Activated B cell treated with CpG ODN at 0.5 μM for 24 hours (primary cell): ENCODE measurements at regions not wholly inside any gene's neighbourhood (a gene's known extent, or its start where the extent isn't known, plus 50 kb on each side); places are given as distances from the start of the nearest gene placed in this dataset.
"Not testable (repeated sequence)": the region's sequence is repeated elsewhere in the genome, so short reads cannot be mapped to it uniquely, and the experiment has no call there.

Experiments used
- ATAC-seq: fragments of 200-7000 bp; cut with Tn5 transposase; one replicate; pipeline ENCODE4 v1.10.0; 2021; ENCODE audit warnings: low read depth, mild to moderate bottlenecking, moderate library complexity
- CTCF ChIA-PET: fragments of 350-600 bp; sonication (Branson Sonifier 250); formaldehyde crosslinking; loops from one replicate; lab custom pipeline; 2021; ENCODE audit warnings: antibody characterized with exemption; lab: Charles Lee
- POLR2A ChIA-PET: fragments of 350-600 bp; sonication (Branson Sonifier 250); formaldehyde crosslinking; loops from one replicate; lab custom pipeline; 2021; ENCODE audit warnings: antibody characterized with exemption; lab: Charles Lee
- DNase-seq: peaks from one replicate; pipeline ENCODE4 v3.0.0; 2022
- H3K27ac Mint-ChIP-seq: one replicate; pipeline ENCODE4 v1.8.0; 2020; ENCODE audit warnings: mixed read lengths
- H3K27me3 Mint-ChIP-seq: one replicate; pipeline ENCODE4 v1.8.0; 2021; ENCODE audit warnings: mixed read lengths
- H3K36me3 Mint-ChIP-seq: one replicate; pipeline ENCODE4 v1.8.0; 2021; ENCODE audit warnings: low read depth, mixed read lengths
- H3K4me1 Mint-ChIP-seq: one replicate; pipeline ENCODE4 v1.8.0; 2021; ENCODE audit warnings: mixed read lengths
- H3K4me3 Mint-ChIP-seq: one replicate; pipeline ENCODE4 v1.8.0; 2020; ENCODE audit warnings: mild to moderate bottlenecking, mixed read lengths
- H3K9me3 Mint-ChIP-seq: one replicate; pipeline ENCODE4 v1.8.0; 2020; ENCODE audit warnings: mixed read lengths
- CTCF ChIP-seq: fragments of 200-600 bp; IDR thresholded peaks from one replicate; pipeline ENCODE4 v1.8.0; 2022; ENCODE audit warnings: antibody characterized with exemption, mild to moderate bottlenecking
- intact Hi-C: fragments of 100-400 bp; cut with micrococcal nuclease; formaldehyde crosslinking; loops from one replicate; pipeline ENCODE4 v1.15.1; 2024

GRCh38 chr6:125618629-125619028 lies 130.8 kb upstream of the HEY2 start:
- no peaks in the 10 kb centered on the region for H3K9me3 Mint-ChIP-seq
- H3K4me3 Mint-ChIP-seq: no peak overlapping the region
- POLR2A ChIA-PET: no interaction called here
- no peaks in the 10 kb centered on the region for H3K4me1 Mint-ChIP-seq
- ATAC-seq (no peak), DNase-seq (no peak)
- peaks cover 8% of the 10 kb centered on the region for H3K27me3 Mint-ChIP-seq
- TF ChIP-seq CTCF: no peak
- intact Hi-C loops: no loop called here
- H3K27ac Mint-ChIP-seq: no peak overlapping the region
- CTCF ChIA-PET: no interaction called here
- no peaks in the 10 kb centered on the region for H3K36me3 Mint-ChIP-seq

- peaks cover 17% of the 10 kb centered on the region for H3K27me3 Mint-ChIP-seq
- intact Hi-C loops: no loop called here
- CTCF ChIA-PET: no interaction called here
These were observed 126.3 kb upstream of the HEY2 start for GRCh38 chr6:125623085-125623484.

GRCh38 chr6:125631165-125631564 lies 118.3 kb upstream of the HEY2 start:
- H3K27ac Mint-ChIP-seq: no peak overlapping the region
- ChIA-PET POLR2A (no interaction called here), CTCF (no interaction called here)
- H3K36me3 Mint-ChIP-seq: no peaks in the 10 kb centered on the region
- H3K4me3 Mint-ChIP-seq: no peak overlapping the region
- intact Hi-C loops: no loop called here
- TF ChIP-seq CTCF: no peak
- H3K27me3 Mint-ChIP-seq: peaks cover 5% of the 10 kb centered on the region
- no peaks in the 10 kb centered on the region for H3K9me3 Mint-ChIP-seq
- DNase-seq: no peak
- H3K4me1 Mint-ChIP-seq: no peaks in the 10 kb centered on the region
- no peak for ATAC-seq

More at GRCh38 chr6:125623085-125623484, 126.3 kb upstream of the HEY2 start:
- H3K27ac Mint-ChIP-seq: no peak overlapping the region
- POLR2A ChIA-PET: no interaction called here
- no peaks in the 10 kb centered on the region for H3K9me3 Mint-ChIP-seq
- DNase-seq (no peak), ATAC-seq (no peak)
- no peaks in the 10 kb centered on the region for H3K4me1 Mint-ChIP-seq
- TF ChIP-seq CTCF: no peak
- H3K4me3 Mint-ChIP-seq: no peak overlapping the region
- no peaks in the 10 kb centered on the region for H3K36me3 Mint-ChIP-seq

GRCh38 chr6:125636011-125636410 lies 113.4 kb upstream of the HEY2 start:
- H3K4me3 Mint-ChIP-seq, H3K27ac Mint-ChIP-seq, intact Hi-C loops, DNase-seq, CTCF ChIA-PET, H3K27me3 Mint-ChIP-seq, H3K4me1 Mint-ChIP-seq, H3K36me3 Mint-ChIP-seq, H3K9me3 Mint-ChIP-seq, ATAC-seq, POLR2A ChIA-PET: not testable (repeated sequence)

GRCh38 chr6:125636671-125637070 lies 112.8 kb upstream of the HEY2 start:
- Mint-ChIP-seq H3K4me1 (no peaks in the 10 kb centered on the region), H3K4me3 (no peak overlapping the region), H3K9me3 (no peaks in the 10 kb centered on the region), H3K36me3 (no peaks in the 10 kb centered on the region), H3K27me3 (no peaks in the 10 kb centered on the region), H3K27ac (no peak overlapping the region)
- no peak for ATAC-seq
- no peak for DNase-seq
- TF ChIP-seq CTCF: no peak
- POLR2A ChIA-PET: no interaction called here
- intact Hi-C loops: no loop called here
- CTCF ChIA-PET: no interaction called here

GRCh38 chr6:125637207-125637606 lies 112.2 kb upstream of the HEY2 start:
- no peak overlapping the region for H3K4me3 Mint-ChIP-seq
- H3K4me1 Mint-ChIP-seq: no peaks in the 10 kb centered on the region
- DNase-seq (no peak), ATAC-seq (no peak)
- H3K27ac Mint-ChIP-seq: no peak overlapping the region
- no peak for TF ChIP-seq CTCF
- intact Hi-C loops: no loop called here
- POLR2A ChIA-PET: no interaction called here
- CTCF ChIA-PET: no interaction called here
- H3K9me3 Mint-ChIP-seq: no peaks in the 10 kb centered on the region
- no peaks in the 10 kb centered on the region for H3K27me3 Mint-ChIP-seq
- H3K36me3 Mint-ChIP-seq: no peaks in the 10 kb centered on the region
